ENCODE measurements at regions not wholly inside any gene's neighbourhood (a gene's known extent, or its start where the extent isn't known, plus 50 kb on each side); places are given as distances from the start of the nearest gene placed in this dataset.

GRCh38 chr10:28425422-28425821 is 107.5 kb upstream of the WAC start:
- TF ChIP-seq CTCF (IDR thresholded peaks at IDR 0.05; ENCODE audit: low read depth, low read length) (no peak), EZH2phosphoT487 (IDR thresholded peaks at IDR 0.05; ENCODE audit: low read depth) (no peak)
